Suppressor macrophage treated with lipopolysaccharide for 1 hour (primary cell): ENCODE measurements at regions not wholly inside any gene's neighbourhood (a gene's known extent, or its start where the extent isn't known, plus 50 kb on each side); places are given as distances from the start of the nearest gene placed in this dataset.
"Not testable (repeated sequence)": the region's sequence is repeated elsewhere in the genome, so short reads cannot be mapped to it uniquely, and the experiment has no call there.

Source experiments
- DNase-seq, 3 donors: peaks; one replicate each; pipeline ENCODE4 v3.0.0-alpha.2; 2020 to 2022

DNA sequence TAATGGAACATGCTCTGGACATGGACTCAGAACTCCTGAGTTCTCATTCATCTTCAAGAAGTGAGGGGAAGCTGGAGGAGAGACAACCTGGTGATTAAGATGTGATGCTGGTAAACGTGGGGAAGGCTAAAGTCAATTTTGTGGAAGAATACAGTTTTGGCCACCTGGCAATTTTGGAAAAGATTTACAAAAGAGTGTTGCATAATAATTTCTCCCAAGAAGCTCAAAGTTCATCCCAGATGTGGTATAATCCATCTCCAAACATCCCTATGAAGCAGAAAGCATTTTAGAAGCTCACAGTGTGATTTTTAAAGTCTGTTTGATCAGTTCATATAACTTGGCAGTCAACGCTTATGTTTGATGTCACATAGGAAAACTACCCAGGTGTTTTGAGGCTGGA lies 208.7 kb downstream of the LMX1A start:
- no peak for DNase-seq

DNA sequence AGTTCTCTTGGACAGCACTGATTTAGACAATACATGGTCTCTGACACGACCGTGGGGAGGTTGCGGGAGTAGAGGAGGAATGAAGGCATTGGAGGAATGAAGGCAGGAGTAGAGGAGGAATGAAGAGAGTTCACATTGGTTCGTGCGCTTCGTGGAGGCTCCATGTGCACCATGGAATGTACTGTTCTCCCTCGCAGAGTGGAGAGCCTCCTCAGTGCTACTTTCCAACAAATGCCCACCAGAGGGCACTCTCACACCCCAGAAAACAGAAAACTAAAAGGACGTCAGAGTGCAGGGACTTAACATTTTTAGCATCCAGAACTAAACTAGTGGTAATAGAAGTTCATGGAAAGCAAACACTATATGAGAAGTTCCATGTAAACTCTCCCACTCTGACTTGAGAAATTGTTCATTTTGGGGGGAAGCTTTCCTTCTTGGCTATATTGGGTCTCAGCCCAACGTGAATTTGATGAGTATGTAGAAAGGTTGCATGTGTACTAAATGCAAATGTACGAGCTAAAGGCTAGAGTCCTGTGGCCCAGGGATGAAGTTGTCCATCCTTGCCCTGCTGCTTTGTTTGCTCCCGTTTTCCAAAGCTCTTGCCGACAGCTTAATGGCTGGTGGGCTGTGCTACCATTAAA lies 211.6 kb downstream of the LMX1A start:
- peak; percentile 40 to 59 (median 54) for DNase-seq

GRCh38 chr1:165143437-165144065 lies 213.0 kb downstream of the LMX1A start:
- peak; percentile 32 to 74 (median 54) for DNase-seq

- peak in 1 of 3 donors; percentile 3 for DNase-seq
These were observed 217.6 kb downstream of the LMX1A start for GRCh38 chr1:165138960-165139359.

GRCh38 chr1:165137551-165138316 lies 218.8 kb downstream of the LMX1A start:
- DNase-seq: no peak

DNA sequence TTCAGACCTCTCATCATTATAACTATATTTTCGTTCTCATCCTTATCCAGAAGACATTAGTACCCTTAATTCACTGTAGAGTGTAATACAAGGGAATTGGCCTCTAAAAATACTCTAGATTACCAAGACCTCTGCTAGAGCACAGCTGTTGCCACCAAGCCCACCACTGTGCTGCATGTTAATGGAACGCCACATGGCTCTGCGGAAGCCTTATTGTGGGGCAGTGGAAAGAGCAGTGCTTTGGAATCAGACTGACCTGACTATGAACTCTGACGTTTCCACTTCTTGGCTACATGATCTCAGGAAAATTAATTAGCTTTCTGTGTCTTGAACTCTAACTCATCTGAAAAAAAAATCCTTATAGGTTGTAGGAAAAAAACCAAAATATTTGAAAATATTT lies 222.1 kb downstream of the LMX1A start:
- no peak for DNase-seq

- peak; percentile 30 to 59 (median 45) for DNase-seq
These were observed 226.8 kb downstream of the LMX1A start for GRCh38 chr1:165129568-165130164.

DNA sequence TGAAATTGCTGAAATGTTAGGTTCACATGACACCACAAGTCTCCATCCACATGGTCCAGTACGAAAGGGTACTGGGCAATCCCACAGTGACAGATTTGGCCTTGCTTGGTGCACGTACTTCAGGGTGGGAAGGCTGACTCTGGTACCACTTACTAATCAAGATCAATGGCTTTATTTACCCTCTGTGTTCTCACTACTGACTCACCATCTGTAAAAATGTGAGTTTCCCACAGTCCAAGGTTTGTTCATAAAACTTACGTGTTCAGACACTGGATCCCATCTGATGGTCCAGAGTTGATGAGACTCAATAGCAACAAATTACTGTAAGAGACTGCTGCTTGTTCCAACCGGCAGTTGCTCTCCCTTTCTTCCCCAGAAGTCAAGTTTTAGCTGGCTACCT lies 231.7 kb downstream of the LMX1A start:
- DNase-seq: no peak

DNA sequence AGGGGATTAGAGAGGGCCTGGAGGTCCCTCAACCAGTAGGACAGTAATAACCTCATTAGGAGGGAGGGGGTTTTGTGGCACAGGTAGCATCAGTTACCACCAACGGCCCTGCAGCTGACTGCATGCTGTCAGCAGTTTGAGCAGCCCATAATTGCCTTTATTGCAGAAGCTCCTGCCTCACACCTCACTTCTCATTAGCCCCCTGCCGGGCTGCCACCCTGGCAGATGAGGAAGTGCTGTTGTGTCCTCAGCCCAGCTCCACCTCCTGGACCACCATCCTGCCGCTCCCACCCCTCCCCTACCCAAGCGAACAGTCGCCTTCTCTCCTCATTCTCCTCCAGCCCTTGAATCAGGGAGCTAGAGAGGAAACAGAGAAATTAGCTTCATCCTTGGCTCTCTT lies 237.4 kb downstream of the LMX1A start:
- DNase-seq: no peak

DNA sequence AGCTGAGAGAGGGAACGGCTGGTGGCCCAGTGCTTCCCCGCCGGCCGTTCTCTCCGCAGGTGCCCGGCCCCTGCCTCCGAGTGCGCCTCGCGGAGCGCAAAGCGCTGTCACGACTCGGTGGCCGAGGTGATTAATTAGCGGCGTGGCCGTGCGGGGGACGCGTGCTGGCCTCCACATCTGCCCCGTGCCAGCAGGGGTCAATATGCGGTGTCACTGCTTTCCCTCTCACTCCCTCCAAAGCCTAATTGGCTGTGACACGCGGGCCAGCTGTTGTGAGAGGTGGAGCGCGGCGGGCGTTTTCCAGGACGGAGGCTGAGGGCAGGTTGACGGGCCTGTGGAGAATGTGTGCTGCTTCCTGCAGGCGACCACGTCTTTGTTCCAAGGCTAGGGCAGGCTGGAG lies 239.0 kb downstream of the LMX1A start:
- DNase-seq: no peak

DNA sequence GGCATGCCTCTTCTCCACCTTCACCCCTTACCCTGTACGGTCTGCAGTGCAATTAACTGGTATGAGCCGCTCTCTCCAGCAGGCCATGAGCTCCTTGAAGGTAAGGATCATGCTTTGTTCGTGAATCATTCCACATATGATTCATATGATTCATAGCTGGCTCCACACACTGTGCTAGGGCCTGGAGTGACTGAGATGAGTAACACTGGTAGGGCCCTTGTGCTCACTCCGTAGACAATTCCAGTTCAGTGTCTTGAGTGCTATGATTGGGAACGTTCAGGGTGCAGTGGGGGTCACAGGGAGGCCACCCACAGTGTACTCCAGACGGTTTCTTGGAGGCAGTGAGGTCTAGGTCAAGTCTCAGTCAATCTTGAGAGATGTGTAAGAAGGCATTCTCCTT lies 239.8 kb downstream of the LMX1A start:
- no peak for DNase-seq

DNA sequence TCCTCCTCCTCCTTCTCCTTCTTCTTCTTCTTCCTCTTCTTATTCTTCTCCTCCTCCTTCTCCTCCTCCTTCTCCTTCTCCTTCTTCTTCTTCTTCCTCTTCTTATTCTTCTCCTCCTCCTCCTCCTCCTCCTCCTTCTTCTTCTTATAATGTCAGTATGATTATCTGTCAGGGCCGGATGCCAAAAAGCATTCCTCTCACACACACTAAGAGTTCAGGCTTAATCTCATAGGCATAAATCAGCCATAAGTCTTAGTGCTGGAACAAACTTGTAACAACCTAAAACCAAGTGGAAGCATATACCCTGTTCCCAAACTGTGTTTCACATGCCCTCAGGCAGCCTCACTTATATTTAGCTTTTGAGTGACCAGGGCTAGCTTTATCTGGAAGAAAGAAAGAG lies 240.3 kb downstream of the LMX1A start:
- DNase-seq: no peak

- no peak for DNase-seq
These were observed 241.6 kb downstream of the LMX1A start for GRCh38 chr1:165114889-165115285.

DNA sequence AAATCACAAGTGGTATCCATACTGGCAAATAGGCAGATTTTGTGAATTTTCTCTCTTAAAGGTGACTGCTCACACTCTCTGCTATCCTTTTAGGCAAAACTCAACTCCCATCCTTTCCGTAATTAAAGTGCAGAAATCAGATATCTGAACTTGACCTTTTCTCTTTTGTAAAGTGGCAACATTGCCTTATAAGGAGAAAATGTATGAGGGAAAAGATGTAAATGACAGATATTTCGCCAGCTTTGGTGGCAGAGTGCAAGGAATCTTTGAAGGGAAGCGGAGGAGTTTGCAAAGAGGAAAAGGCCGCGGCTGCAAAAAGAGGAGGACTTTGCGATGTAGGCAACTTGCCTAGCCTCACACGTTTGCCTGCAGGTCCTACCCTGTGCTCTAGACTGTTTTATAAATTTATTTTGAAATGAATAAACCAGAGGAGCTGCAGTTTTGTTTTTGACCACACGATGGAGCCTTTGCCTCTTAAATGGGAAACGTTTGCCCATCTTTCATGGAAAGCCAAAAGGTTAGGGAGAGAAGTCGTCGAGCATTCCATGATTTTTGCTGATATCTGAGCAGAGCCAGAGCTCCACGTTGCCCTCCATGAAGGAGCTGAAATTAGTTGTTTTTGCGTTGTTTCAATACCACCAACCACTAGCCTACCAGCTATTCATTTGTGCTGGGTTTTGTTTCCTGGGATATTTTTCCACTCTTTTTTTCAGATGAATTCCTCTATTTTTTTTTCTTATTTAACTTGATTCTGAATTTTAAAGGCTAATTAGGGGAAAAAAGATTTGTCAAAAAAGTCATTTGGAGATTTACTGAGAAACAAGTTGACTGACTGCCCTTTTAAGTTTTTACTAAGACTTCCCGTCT lies 242.3 kb downstream of the LMX1A start:
- DNase-seq: peak; percentile 45 to 61 (median 58)

GRCh38 chr1:165112260-165112659 lies 244.3 kb downstream of the LMX1A start:
- DNase-seq: peak in 1 of 3 donors; percentile 15

- no peak for DNase-seq
These were observed 247.5 kb downstream of the LMX1A start for GRCh38 chr1:165109013-165109412.

DNA sequence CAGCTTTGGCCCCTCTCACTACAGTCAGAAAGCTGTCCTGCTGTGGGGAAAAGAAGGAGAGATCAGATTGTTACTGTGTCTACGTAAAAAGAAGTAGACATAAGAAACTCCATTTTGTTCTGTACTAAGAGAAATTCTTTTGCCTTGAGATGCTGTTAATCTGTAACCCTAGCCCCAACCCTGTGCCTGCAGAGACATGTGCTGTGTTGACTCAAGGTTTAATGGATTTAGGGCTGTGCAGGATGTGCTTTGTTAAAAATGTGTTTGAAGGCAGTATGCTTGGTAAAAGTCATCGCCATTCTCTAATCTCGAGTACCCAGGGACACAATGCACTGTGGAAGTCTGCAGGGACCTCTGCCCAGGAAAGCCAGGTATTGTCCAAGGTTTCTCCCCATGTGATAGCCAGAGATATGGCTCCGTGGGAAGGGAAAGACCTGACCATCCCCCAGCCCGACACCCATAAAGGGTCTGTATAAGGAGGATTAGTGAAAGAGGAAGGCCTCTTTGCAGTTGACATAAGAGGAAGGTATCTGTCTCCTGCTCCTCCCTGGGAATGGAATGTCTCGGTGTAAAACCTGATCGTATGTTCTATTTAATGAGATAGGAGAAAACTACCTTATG lies 263.9 kb downstream of the LMX1A start:
- DNase-seq: not testable (repeated sequence)

GRCh38 chr1:165080253-165080896 lies 276.1 kb downstream of the LMX1A start:
- no peak for DNase-seq

DNA sequence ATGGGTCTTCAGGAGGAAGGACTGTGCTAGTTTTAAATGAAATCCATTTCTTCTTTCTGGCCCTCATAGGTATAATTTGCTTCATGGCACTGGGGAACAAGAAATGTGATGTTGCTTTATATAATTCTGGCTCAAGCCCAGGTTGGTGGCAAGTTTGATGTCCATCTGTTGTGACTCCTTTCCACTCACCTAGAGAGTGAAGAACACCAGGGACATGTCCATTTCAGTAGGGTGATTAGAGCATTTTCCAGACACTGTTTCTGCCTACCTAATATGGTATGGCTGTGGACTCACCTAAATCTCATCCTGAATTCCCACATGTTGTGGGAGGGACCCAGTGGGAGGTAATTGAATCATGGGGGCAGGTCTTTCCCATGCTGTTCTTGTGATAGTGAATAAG lies 278.1 kb downstream of the LMX1A start:
- no peak for DNase-seq

- DNase-seq: peak in 2 of 3 donors; percentile 2 to 4
These were observed 280.7 kb downstream of the LMX1A start for GRCh38 chr1:165075725-165076370.
